ENCODE measurements at regions not wholly inside any gene's neighbourhood (a gene's known extent, or its start where the extent isn't known, plus 50 kb on each side); places are given as distances from the start of the nearest gene placed in this dataset.

DNA sequence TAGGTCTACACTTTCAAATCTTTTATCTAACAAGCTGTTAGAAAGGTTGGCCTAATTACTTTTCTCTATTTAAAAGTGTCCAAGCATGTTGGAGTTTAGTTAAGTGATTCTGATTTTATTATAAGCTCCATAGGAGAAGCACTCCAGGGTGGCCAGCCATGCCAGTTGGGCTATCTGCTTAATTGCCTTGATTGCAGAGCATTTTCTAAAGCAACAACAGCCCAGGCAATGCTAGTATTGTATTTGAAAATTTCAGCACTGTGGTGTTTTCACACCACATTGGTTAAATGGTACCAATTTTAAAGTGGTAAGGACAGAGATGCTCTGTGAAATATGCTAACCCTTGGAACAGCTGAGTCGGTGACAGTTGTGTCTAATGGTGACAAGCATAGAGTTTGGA, 510.5 kb upstream of the CDH8 start:
- H3K9me3 ChIP-seq (replicated peaks; ENCODE audit: low read length): no peaks in the 10 kb centered on the region
- no peaks in the 10 kb centered on the region for H3K36me3 ChIP-seq (ENCODE audit: insufficient read depth, low read length)
- H3K4me2 ChIP-seq (ENCODE audit: low read length): no peak overlapping the region
- H3K27me3 ChIP-seq (ENCODE audit: control insufficient read depth, insufficient read depth, low read length): no peaks in the 10 kb centered on the region
- no peak overlapping the region for H3K9ac ChIP-seq (ENCODE audit: low read depth, low read length)
- no peak overlapping the region for H3K4me3 ChIP-seq (ENCODE audit: low read length)
- no peaks in the 10 kb centered on the region for H3K4me1 ChIP-seq (ENCODE audit: control insufficient read depth, insufficient read depth, low read length)

DNA sequence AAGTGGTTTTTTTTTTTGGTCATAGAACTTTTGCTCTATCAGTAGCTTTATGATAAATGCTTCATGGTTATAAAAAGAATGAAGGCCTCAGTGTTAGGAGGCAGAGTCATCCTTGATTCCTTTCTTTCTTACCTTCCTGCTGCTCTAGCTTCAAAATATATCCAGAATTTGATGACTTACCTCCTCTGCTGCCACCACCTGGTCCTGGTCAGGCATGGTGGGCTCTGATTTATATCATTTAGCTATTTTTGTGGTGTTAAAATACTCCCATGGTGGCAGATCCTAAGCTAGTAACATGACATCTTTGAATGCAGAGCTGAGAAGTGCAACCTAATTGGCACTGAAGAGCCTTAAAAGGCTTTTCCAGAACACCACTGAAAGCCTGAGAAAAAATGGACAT, 508.8 kb upstream of the CDH8 start:
- H3K9me3 ChIP-seq (replicated peaks; ENCODE audit: low read length): no peaks in the 10 kb centered on the region
- no peak overlapping the region for H3K4me3 ChIP-seq (ENCODE audit: low read length)
- no peaks in the 10 kb centered on the region for H3K4me1 ChIP-seq (ENCODE audit: control insufficient read depth, insufficient read depth, low read length)
- no peaks in the 10 kb centered on the region for H3K27me3 ChIP-seq (ENCODE audit: control insufficient read depth, insufficient read depth, low read length)
- no peak overlapping the region for H3K4me2 ChIP-seq (ENCODE audit: low read length)
- no peaks in the 10 kb centered on the region for H3K36me3 ChIP-seq (ENCODE audit: insufficient read depth, low read length)
- no peak overlapping the region for H3K9ac ChIP-seq (ENCODE audit: low read depth, low read length)

DNA sequence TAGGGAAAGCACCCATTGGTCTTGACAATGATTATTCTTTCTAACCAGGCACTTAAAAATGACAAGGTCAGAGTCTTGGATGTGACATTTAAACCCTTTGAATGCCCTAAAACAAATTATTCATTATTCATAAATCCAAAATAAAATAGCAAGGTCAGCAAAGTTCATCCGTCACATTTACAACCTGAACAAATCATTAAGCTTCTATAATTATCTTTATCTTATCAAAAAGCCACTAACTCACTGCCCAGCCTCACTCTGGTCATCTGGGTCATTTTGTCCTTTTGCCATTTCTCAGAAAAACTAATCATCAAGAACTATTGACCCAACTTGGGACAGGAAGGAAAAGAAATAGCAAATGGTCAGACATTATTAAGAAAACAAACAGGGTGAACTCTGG, 507.3 kb upstream of the CDH8 start:
- no peak overlapping the region for H3K4me2 ChIP-seq (ENCODE audit: low read length)
- H3K36me3 ChIP-seq (ENCODE audit: insufficient read depth, low read length): no peaks in the 10 kb centered on the region
- H3K27me3 ChIP-seq (ENCODE audit: control insufficient read depth, insufficient read depth, low read length): no peaks in the 10 kb centered on the region
- H3K9ac ChIP-seq (ENCODE audit: low read depth, low read length): no peak overlapping the region
- no peaks in the 10 kb centered on the region for H3K9me3 ChIP-seq (replicated peaks; ENCODE audit: low read length)
- no peak overlapping the region for H3K4me3 ChIP-seq (ENCODE audit: low read length)
- no peaks in the 10 kb centered on the region for H3K4me1 ChIP-seq (ENCODE audit: control insufficient read depth, insufficient read depth, low read length)

- Histone ChIP-seq H3K4me1 (ENCODE audit: control insufficient read depth, insufficient read depth, low read length) (no peaks in the 10 kb centered on the region), H3K9me3 (replicated peaks; ENCODE audit: low read length) (no peaks in the 10 kb centered on the region), H3K4me2 (ENCODE audit: low read length) (no peak overlapping the region), H3K4me3 (ENCODE audit: low read length) (no peak overlapping the region), H3K9ac (ENCODE audit: low read depth, low read length) (no peak overlapping the region), H3K36me3 (ENCODE audit: insufficient read depth, low read length) (no peaks in the 10 kb centered on the region), H3K27me3 (ENCODE audit: control insufficient read depth, insufficient read depth, low read length) (no peaks in the 10 kb centered on the region)
Observed at GRCh38 chr16:62539657-62540056, 503.4 kb upstream of the CDH8 start.

DNA sequence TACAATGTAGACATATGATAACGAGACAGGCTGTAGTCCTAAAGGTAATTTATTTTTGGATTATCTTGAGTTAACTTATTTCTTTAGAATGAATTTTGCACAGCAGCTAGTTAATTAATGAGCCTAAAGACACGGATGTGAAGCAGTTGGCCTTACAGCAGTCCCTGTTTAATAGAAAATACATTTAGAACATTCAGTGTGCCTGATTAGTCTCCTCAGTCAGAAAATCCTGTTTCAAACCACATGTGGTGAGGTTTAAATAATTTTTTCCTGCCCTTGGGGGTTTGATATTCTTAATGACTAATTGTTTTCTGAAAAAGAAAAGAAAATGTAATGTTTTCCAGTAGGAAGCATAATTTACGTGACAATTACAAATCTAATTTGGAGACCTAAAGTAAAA, 494.2 kb upstream of the CDH8 start:
- H3K4me1 ChIP-seq (ENCODE audit: control insufficient read depth, insufficient read depth, low read length): no peaks in the 10 kb centered on the region
- no peaks in the 10 kb centered on the region for H3K27me3 ChIP-seq (ENCODE audit: control insufficient read depth, insufficient read depth, low read length)
- H3K9ac ChIP-seq (ENCODE audit: low read depth, low read length): no peak overlapping the region
- H3K4me2 ChIP-seq (ENCODE audit: low read length): no peak overlapping the region
- H3K9me3 ChIP-seq (replicated peaks; ENCODE audit: low read length): no peaks in the 10 kb centered on the region
- no peak overlapping the region for H3K4me3 ChIP-seq (ENCODE audit: low read length)
- no peaks in the 10 kb centered on the region for H3K36me3 ChIP-seq (ENCODE audit: insufficient read depth, low read length)

- Histone ChIP-seq H3K4me2 (ENCODE audit: low read length) (no peak overlapping the region), H3K4me3 (ENCODE audit: low read length) (no peak overlapping the region), H3K9me3 (replicated peaks; ENCODE audit: low read length) (peaks cover 9% of the 10 kb centered on the region), H3K4me1 (ENCODE audit: control insufficient read depth, insufficient read depth, low read length) (no peaks in the 10 kb centered on the region), H3K27me3 (ENCODE audit: control insufficient read depth, insufficient read depth, low read length) (no peaks in the 10 kb centered on the region), H3K9ac (ENCODE audit: low read depth, low read length) (no peak overlapping the region), H3K36me3 (ENCODE audit: insufficient read depth, low read length) (no peaks in the 10 kb centered on the region)
Observed at GRCh38 chr16:62516001-62516400, 479.8 kb upstream of the CDH8 start.

- no peak overlapping the region for H3K4me2 ChIP-seq (ENCODE audit: low read length)
- H3K9ac ChIP-seq (ENCODE audit: low read depth, low read length): no peak overlapping the region
- H3K4me1 ChIP-seq (ENCODE audit: control insufficient read depth, insufficient read depth, low read length): no peaks in the 10 kb centered on the region
- H3K4me3 ChIP-seq (ENCODE audit: low read length): no peak overlapping the region
- H3K27me3 ChIP-seq (ENCODE audit: control insufficient read depth, insufficient read depth, low read length): no peaks in the 10 kb centered on the region
- peaks cover 5% of the 10 kb centered on the region for H3K9me3 ChIP-seq (replicated peaks; ENCODE audit: low read length)
- H3K36me3 ChIP-seq (ENCODE audit: insufficient read depth, low read length): no peaks in the 10 kb centered on the region
Observed at GRCh38 chr16:62503073-62503472, 466.8 kb upstream of the CDH8 start.

- no peaks in the 10 kb centered on the region for H3K36me3 ChIP-seq (ENCODE audit: insufficient read depth, low read length)
- H3K4me2 ChIP-seq (ENCODE audit: low read length): no peak overlapping the region
- no peaks in the 10 kb centered on the region for H3K27me3 ChIP-seq (ENCODE audit: control insufficient read depth, insufficient read depth, low read length)
- peaks cover 27% of the 10 kb centered on the region for H3K9me3 ChIP-seq (replicated peaks; ENCODE audit: low read length)
- H3K9ac ChIP-seq (ENCODE audit: low read depth, low read length): no peak overlapping the region
- no peak overlapping the region for H3K4me3 ChIP-seq (ENCODE audit: low read length)
- H3K4me1 ChIP-seq (ENCODE audit: control insufficient read depth, insufficient read depth, low read length): no peaks in the 10 kb centered on the region
Observed at GRCh38 chr16:62478903-62479458, 442.7 kb upstream of the CDH8 start.

DNA sequence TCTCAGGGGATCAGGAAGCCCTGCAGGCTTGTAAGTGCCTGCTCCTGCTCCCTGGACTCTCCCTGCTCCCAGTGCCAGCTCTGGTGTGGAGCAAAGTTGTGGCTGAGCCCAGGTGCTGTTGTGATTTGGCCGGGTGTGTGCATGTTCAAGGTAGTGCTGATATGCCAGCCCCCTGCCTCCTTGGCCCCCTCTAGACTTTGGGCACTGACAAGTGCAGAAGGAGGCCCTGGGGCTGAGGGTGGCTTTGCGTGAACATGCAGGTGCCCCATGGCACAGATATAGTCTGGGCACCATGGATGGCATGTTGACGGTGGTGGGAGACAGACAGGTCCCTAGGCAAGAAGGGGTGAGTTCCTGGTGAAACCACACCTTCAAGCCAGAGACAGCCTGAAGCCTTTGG, 441.6 kb upstream of the CDH8 start:
- Histone ChIP-seq H3K9me3 (replicated peaks; ENCODE audit: low read length) (peaks cover 27% of the 10 kb centered on the region), H3K4me1 (ENCODE audit: control insufficient read depth, insufficient read depth, low read length) (no peaks in the 10 kb centered on the region), H3K27me3 (ENCODE audit: control insufficient read depth, insufficient read depth, low read length) (no peaks in the 10 kb centered on the region), H3K4me3 (ENCODE audit: low read length) (no peak overlapping the region), H3K4me2 (ENCODE audit: low read length) (no peak overlapping the region), H3K36me3 (ENCODE audit: insufficient read depth, low read length) (no peaks in the 10 kb centered on the region), H3K9ac (ENCODE audit: low read depth, low read length) (no peak overlapping the region)

GRCh38 chr16:62475573-62475972, 439.3 kb upstream of the CDH8 start:
- Histone ChIP-seq H3K27me3 (ENCODE audit: control insufficient read depth, insufficient read depth, low read length) (no peaks in the 10 kb centered on the region), H3K36me3 (ENCODE audit: insufficient read depth, low read length) (no peaks in the 10 kb centered on the region), H3K9ac (ENCODE audit: low read depth, low read length) (no peak overlapping the region), H3K9me3 (replicated peaks; ENCODE audit: low read length) (peaks cover 31% of the 10 kb centered on the region), H3K4me2 (ENCODE audit: low read length) (no peak overlapping the region), H3K4me3 (ENCODE audit: low read length) (no peak overlapping the region), H3K4me1 (ENCODE audit: control insufficient read depth, insufficient read depth, low read length) (no peaks in the 10 kb centered on the region)

GRCh38 chr16:62462971-62463370, 426.7 kb upstream of the CDH8 start:
- Histone ChIP-seq H3K36me3 (ENCODE audit: insufficient read depth, low read length) (no peaks in the 10 kb centered on the region), H3K4me3 (ENCODE audit: low read length) (no peak overlapping the region), H3K4me1 (ENCODE audit: control insufficient read depth, insufficient read depth, low read length) (no peaks in the 10 kb centered on the region), H3K9ac (ENCODE audit: low read depth, low read length) (no peak overlapping the region), H3K27me3 (ENCODE audit: control insufficient read depth, insufficient read depth, low read length) (no peaks in the 10 kb centered on the region), H3K9me3 (replicated peaks; ENCODE audit: low read length) (no peaks in the 10 kb centered on the region), H3K4me2 (ENCODE audit: low read length) (no peak overlapping the region)

DNA sequence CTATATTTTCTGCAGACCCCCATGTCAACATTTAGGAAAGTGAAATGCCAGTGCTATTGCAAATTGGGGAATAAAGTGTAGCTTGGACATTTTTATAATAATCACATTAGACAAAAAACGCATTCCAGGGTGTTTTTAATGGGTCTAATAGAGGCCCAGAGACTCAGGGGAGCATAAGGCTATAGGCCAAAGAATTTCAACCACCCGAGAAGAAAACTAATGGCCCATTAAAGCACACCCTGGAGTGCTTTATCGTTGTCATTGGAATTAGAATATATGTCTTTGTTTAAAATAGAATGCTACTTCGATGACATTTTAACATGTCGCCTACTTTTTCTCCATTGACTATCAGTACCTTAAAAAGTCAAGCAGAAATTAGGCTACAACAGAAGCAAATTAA, 414.1 kb upstream of the CDH8 start:
- Histone ChIP-seq H3K36me3 (ENCODE audit: insufficient read depth, low read length) (no peaks in the 10 kb centered on the region), H3K27me3 (ENCODE audit: control insufficient read depth, insufficient read depth, low read length) (no peaks in the 10 kb centered on the region), H3K9ac (ENCODE audit: low read depth, low read length) (no peak overlapping the region), H3K4me1 (ENCODE audit: control insufficient read depth, insufficient read depth, low read length) (no peaks in the 10 kb centered on the region), H3K4me3 (ENCODE audit: low read length) (no peak overlapping the region), H3K9me3 (replicated peaks; ENCODE audit: low read length) (no peaks in the 10 kb centered on the region), H3K4me2 (ENCODE audit: low read length) (no peak overlapping the region)
